PFSK-1 (cell line): ENCODE measurements at regions not wholly inside any gene's neighbourhood (a gene's known extent, or its start where the extent isn't known, plus 50 kb on each side); places are given as distances from the start of the nearest gene placed in this dataset.

Experiments
- FOXP2 ChIP-seq: optimal IDR thresholded peaks from 2 replicates; pipeline ENCODE3; 2011; ENCODE audit warnings: borderline replicate concordance, control low read depth, inconsistent platforms; ENCODE audit not compliant: insufficient read depth; ENCODE audit errors: extremely low read length, extremely low read depth
- POLR2AphosphoS5 ChIP-seq: IDR thresholded peaks from 2 replicates; pipeline ENCODE4 v1.6.1; 2012; ENCODE audit warnings: low read depth, mild to moderate bottlenecking, control low read depth, low read length, moderate library complexity
- REST ChIP-seq, 2 experiments: IDR thresholded peaks; 2 replicates each; pipeline versions ENCODE4 v1.6.1 to v1.8.0; 2011 to 2012; ENCODE audit warnings: low read depth in 2 of 2, low read length in 2 of 2, control low read depth in 1 of 2, inconsistent platforms in 1 of 2, mild to moderate bottlenecking in 1 of 2, moderate library complexity in 1 of 2; ENCODE audit not compliant: insufficient read depth in 1 of 2
- SIN3A ChIP-seq: IDR thresholded peaks from 2 replicates; pipeline ENCODE4 v1.6.1; 2012; ENCODE audit warnings: mild to moderate bottlenecking, low read length, moderate library complexity, borderline replicate concordance; ENCODE audit not compliant: insufficient read depth
- TAF1 ChIP-seq: IDR thresholded peaks from 2 replicates; pipeline ENCODE4 v1.6.1; 2012; ENCODE audit warnings: low read length, control low read depth, borderline replicate concordance; ENCODE audit not compliant: insufficient read depth

DNA sequence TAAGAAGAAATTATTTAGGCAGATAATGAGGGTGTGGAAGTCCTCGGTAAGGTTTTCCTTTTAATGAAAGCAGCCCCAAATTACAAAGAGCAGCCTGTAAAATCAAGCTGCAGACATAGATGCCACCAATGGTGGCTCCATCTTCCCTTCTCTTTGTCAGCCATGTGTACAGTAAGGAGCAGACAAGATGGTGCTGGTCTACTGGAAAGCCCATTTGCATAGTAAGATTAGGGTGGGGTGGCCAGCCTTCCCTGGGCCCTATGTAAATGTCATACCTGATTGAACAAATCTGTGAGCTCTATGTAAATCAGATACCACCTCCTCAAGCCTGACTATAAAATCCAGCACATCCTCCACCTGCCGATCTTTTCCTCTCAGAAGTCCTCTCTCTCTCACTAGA, 154.4 kb upstream of the SERTAD2 start:
- TF ChIP-seq TAF1 (no peak), SIN3A (no peak), POLR2AphosphoS5 (no peak), REST (IDR thresholded peaks at IDR 0.05; ENCODE audit: insufficient read depth in 1 of 2, low read depth in 2 of 2, low read length in 2 of 2) (no peak), FOXP2 (no peak)

- TF ChIP-seq SIN3A (no peak), TAF1 (no peak)
These were observed 155.0 kb upstream of the SERTAD2 start for GRCh38 chr2:64808754-64809153.

- TF ChIP-seq FOXP2 (no peak), TAF1 (no peak), REST (IDR thresholded peaks at IDR 0.05; ENCODE audit: insufficient read depth in 1 of 2, low read depth in 2 of 2, low read length in 2 of 2) (no peak), POLR2AphosphoS5 (no peak)
These were observed 155.5 kb upstream of the SERTAD2 start for GRCh38 chr2:64809216-64809615.

DNA sequence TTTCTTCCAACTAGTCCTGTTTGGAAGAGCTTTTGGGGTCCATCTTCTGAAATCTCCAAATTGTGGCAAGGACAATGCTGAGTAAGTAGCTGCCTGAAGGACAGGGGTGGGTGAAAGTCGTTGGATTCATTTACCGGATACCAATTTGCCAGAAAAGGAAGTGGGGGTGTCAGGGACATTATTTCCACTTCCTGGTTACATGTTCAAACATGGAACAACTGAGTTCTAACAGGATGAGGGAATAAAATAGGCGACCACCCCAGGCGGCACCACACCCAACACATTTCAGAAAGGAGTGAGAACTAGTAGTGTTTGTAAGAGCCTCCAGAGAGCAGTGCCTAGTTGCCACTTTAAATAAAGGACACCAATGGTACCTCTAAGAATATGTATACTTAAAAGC, 158.6 kb upstream of the SERTAD2 start:
- TF ChIP-seq TAF1: no peak

DNA sequence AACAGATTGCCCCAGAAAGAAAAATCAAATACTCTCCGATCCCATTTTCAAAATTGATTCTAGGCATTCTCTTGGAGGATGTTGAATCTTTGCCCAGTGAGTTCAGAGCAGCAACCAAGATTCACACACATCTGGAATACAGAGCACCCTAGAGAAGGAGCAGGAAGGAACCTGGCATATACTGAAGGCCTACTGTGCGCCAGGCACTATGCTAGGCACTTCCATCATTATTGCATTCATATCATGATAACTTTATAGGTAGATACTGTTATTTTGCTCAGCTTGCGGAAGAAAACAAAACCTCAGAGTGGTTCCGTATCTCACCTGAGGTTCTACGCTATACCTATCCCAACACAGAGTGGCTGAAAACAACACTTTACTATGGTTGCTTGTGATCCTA, 160.3 kb upstream of the SERTAD2 start:
- TF ChIP-seq TAF1: no peak

DNA sequence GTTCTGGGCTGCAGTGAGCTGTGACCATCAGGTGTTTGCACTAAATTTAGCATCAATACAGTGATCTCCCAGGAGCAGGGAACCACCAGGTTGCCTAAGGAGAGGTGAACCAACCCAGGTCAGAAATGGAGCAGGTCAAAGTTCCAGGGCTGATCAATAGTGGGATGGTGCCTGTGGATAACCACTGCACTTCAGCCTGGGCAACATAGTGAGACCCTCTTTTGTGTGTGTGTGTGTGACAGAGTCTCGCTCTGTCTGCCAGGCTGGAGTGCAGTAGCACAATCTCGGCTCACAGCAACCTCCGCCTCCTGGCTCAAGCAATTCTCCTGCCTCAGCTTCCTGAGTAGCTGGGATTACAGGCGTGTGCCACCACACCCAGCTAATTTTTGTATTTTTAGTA, 163.7 kb upstream of the SERTAD2 start:
- TF ChIP-seq TAF1 (no peak), POLR2AphosphoS5 (no peak), FOXP2 (no peak), SIN3A (no peak), REST (IDR thresholded peaks at IDR 0.05; ENCODE audit: insufficient read depth in 1 of 2, low read depth in 2 of 2, low read length in 2 of 2) (no peak)

DNA sequence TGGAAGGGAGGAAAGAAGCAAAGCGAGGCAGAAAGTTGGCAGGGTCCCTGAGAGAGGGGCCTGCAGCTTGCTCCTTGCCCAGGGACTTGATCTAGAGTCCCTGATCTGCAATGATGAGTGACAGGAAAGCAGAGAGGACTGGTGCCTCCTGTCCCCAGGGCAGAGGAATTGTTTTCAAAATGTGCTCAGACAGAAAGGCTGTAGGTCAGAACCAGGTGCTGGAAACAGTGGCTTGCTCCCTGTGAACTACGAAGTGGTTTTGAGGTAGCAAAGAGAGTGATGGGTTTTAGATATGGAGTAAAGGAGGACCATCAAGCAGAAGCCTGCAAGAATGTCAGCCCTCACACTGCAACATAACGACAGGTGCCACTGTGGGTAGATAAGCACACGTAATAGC, 164.9 kb upstream of the SERTAD2 start:
- TF ChIP-seq POLR2AphosphoS5 (no peak), SIN3A (no peak), REST (IDR thresholded peaks at IDR 0.05; ENCODE audit: insufficient read depth in 1 of 2, low read depth in 2 of 2, low read length in 2 of 2) (no peak), FOXP2 (no peak), TAF1 (no peak)
